Islet of Langerhans (tissue), 1 donor: ENCODE measurements at regions not wholly inside any gene's neighbourhood (a gene's known extent, or its start where the extent isn't known, plus 50 kb on each side); places are given as distances from the start of the nearest gene placed in this dataset.

Experiments
- FAIRE-seq: peaks from one replicate; lab custom pipeline; 2011; peaks lifted over from hg19 to GRCh38; lab: Jason Lieb, UNC

DNA sequence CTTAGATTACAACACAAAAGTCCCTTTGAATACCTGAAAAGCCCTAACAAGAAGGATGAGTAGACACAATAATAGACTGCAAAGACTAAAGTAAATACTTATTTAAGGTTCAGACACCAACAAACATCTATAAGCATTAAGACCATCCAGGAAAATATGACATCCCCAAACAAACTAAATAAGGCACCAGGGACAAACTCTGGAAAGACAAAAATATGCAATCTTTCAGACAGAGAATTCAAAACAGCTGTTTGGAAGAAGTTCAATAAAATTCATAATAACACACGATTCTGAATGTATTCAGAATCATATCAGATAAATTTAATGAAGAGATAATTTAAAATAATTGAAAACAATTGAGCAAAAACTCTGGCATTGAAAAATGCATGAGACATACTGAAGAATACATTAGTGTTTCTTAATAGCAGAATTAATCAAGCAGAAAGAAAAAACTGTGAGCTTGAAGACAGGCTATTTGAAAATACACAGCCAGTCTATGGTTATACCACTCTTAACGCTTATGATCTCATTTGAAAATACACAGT lies 1388.8 kb downstream of the DSC3 start:
- FAIRE-seq = no peak

DNA sequence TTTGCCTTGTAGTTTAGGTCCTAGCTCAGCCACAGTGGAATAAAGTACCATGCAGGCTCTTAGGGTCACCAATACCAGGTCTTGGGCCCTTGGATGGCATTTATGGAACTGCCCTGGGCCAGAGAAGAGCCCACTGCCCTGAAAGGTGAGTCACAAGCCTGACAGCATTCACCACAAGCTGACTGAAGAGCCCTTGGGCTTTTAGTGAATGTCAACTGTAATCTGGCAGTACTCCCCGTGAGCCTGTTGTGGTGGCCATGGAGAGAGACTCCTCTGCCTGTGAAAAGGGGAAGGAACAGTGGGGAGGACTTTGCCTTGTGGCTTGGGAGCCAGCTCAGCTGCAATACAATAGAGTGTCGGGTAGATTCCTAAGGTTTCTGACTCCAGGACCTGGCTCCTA lies 1389.7 kb downstream of the DSC3 start:
- FAIRE-seq = no peak

GRCh38 chr18:29651122-29651680 lies 1391.3 kb downstream of the DSC3 start:
- no peak for FAIRE-seq

DNA sequence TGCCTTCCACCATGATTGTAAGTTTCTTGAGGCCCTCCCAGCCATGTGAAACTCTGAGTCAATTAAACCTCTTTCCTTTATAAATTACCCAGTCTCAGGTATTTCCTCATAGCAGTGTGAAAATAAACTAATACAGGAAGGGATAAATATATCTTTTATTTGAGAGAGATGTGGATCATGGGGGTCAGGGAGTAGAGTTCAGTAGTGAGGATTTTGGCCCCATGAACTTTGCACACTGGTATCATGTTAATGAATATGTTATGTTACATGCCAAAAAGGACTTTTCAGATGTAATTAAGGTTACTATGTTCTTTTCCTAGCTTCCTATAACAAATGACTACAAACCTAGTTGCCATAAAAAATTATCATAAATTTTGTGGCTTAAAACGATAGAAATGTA lies 1393.7 kb downstream of the DSC3 start:
- no peak for FAIRE-seq

DNA sequence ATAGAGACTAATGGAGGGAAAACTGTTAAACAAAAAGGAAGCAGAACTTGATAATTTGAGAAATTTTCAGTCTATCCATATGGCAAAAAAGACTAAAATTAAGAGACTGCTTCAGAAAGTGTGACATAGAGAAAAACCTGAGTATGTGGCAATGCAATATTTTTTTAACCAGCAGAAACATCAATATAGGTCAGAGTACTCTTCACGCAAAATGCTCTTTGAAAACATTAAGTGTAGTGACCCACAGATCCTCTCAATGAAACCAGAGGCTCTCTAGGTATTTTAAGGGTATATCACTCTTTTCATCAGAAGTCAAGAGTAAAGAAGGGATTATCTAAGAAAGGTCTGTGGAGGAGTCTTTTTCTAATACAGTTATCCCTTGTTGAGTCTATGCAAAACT lies 1394.8 kb downstream of the DSC3 start:
- no peak for FAIRE-seq

DNA sequence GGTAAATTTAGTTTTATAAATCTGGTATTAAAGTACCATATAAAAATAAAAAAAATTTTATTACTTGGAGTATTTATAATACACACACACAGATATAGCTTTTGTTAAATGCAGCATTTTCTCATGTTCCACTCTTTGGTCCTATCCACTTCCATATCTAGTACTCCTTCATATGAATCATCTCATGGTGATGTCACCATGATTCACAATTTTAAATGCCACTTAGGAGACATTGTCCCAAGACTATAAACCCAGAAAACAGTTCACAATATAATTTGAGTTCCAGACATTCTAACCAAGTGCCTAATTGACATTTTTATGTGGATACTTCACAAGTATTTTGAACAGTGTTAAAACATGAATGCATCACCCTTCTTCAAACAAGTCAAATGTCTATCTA lies 1398.3 kb downstream of the DSC3 start:
- no peak for FAIRE-seq

- no peak for FAIRE-seq
These were observed 1413.0 kb downstream of the DSC3 start for GRCh38 chr18:29629493-29630036.

GRCh38 chr18:29626094-29626493 lies 1416.4 kb downstream of the DSC3 start:
- FAIRE-seq = no peak

DNA sequence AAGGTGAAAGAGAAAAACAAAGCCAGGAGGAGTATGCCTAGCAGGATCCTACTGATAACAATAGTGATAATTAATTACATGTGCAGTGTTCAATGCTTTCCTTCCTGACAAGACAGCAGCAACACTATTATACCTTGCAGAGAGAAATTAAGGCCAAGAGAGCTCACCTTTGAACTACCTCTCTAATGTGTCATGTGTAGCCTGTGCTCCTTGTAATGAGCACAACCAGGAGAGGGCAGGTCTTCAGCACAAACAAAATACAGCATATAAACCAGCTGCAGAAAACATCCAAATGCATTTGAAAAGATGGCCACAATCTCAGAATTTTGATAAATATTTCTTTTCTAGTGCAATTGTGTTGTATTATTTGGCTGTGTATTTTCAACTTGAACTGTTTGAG lies 1425.7 kb downstream of the DSC3 start:
- FAIRE-seq = no peak

GRCh38 chr18:29608982-29609381 lies 1432.1 kb upstream of the CDH2 start:
- no peak for FAIRE-seq

DNA sequence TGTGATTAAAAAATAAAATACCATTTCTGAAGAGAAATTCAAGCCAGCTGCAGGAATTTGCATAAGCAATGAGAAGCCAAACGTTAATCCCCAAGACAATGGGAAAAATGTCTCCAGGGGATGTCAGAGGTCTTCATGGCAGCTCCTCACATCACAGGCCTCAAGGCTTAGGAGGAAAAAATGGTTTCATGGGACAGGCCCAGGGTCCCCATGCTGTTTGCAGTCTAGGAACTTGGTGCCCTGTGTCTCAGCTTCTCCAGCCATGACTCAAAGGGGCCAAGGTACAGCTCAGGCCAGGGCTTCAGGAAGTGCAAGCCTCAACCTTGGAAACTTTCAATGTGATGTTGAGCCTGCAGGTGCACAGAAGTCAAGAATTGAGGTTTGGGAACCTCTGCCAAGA lies 1428.4 kb upstream of the CDH2 start:
- no peak for FAIRE-seq

GRCh38 chr18:29596959-29597358 lies 1420.0 kb upstream of the CDH2 start:
- FAIRE-seq = no peak

GRCh38 chr18:29594493-29594892 lies 1417.6 kb upstream of the CDH2 start:
- FAIRE-seq = no peak

DNA sequence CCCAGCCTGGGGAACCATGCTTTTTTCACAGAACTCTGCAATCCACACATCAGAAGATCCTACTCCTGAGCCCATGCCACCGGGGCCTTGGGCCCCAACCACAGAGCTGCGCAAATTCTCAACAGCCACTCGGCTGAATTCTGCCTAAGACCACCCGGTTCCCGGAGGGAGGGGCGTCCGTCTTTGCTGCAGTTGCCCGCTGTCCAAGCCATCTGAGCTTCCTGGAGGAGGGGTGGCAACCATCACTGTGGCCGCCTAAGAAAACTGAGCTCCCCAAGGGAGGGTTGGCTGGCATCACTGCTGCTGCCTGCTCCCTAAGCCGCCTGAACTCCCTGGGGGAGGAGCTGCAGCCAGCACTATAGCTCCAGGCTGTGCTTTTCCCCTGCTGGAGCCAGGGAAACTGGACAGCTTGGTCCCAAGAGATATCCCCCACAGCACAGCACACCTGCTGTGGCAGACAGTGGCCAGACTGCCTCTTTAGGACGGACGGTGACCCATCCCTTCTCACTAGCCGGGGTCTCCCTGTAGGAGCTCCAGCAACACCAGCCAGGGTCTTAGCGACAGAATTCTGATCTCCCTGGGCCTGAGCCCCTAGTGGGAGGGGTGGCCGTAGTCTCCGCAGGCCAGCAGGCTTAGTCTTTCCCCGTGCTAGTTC lies 1411.6 kb upstream of the CDH2 start:
- no peak for FAIRE-seq

DNA sequence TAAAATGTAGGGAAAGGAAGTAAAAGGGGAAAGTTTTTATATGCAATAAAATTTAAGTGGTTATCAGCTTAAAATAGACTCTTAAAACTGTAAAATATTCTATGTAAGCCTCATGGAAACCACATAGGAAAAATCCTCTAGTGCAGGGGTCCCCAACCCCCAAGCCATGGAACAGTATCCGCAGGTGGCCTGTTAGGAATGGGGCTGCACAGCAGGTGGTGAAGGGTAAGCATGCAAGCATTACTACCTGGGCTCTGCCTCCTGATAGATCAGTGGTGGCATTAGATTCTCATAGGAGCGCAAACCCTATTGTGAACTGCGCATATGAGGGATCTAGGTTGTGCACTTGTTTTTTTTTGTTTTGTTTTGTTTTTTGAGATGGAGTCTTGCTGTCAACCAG lies 1409.3 kb upstream of the CDH2 start:
- FAIRE-seq = no peak

GRCh38 chr18:29560270-29560669 lies 1383.3 kb upstream of the CDH2 start:
- no peak for FAIRE-seq

- no peak for FAIRE-seq
These were observed 1379.1 kb upstream of the CDH2 start for GRCh38 chr18:29556070-29556469.

GRCh38 chr18:29549759-29550158 lies 1372.8 kb upstream of the CDH2 start:
- no peak for FAIRE-seq

DNA sequence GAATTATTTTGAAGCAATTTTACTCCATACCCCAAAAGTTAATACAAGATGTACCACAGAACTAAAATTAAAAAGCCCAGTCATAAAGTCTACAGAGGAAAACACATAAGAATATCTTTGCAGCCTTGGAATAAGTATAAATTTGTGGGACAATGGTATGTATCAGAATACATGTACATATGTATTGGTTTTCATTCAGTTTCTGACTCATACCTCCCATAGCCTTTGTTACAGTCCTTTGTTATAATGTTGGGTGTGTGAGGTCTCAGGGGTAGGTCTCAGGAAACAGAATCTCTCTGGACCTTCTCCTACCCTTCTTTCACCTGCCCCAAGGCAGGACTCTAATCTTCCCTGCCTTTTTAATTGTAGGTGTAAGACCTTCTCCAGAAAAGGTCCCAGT lies 1370.7 kb upstream of the CDH2 start:
- no peak for FAIRE-seq

DNA sequence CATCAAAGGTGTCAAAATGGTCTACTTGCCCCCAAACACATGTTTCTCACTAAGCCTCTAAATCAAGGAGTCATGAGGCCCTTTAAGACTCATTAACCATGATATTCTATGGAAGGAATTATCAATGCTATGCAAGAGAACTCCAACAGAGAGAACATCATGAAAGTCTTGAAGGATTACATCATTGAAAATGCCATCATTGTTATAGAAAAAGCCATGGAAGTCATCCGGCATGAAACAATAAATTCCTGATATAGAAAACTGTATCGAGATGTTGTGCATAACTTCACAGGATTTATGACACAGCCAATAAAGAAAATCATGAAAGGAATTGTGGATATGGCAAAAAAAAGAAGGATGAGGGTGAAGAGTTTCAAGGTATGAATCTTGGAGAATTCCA lies 1363.6 kb upstream of the CDH2 start:
- no peak for FAIRE-seq

DNA sequence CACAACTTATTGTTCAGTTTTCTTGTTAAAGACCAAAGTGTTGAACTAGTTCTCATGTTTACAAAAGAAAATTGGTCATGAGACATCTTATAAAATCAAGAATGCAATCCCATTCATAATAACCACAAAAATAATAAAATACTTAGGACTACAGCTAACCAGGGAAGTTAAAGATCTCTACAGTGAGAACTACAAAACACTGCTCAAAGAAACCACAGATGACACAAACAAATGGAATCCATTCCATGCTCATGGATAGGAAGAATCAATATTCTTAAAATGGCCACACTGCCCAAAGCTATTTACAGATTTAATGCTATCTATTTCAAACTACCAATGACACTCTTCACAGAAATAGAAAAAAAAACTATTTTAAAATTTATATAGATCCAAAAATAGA lies 1354.8 kb upstream of the CDH2 start:
- no peak for FAIRE-seq

DNA sequence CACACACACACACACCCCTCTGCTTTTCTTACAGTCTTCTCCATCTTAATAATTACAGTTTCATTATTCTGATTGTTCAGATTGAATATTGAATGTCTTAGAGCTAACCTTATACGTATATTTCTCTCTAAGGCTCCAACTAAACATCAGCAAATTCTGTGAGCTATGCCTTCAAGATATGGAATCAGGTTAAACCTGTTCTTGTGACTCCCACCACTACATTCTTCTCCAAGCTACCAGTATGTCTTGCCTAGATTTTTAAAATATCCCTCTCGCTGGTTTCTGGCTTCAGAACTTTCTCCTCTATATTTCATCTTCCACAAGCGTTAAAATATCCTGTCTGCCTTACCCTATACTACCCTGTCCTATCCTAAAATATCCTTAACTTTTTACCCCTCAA lies 1346.4 kb upstream of the CDH2 start:
- FAIRE-seq = no peak

- FAIRE-seq = no peak
These were observed 1335.8 kb upstream of the CDH2 start for GRCh38 chr18:29512761-29513160.

DNA sequence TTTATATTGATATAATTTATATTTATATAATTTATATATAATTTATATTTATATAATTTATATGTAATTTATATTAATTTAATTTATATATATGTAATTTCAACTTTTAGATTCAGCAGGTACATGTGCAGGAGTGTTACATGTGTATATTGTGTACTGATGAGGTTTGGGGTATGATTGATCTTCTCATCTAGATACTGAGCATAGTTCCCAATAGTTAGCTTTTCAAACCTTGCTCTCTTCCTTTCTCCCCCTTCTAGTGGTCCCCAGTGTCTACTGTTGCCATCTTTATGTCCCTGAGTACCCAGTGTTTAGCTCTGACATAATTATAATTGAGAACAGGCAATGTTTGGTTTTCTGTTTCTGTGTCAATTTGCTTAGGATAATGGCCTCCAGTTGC lies 1335.3 kb upstream of the CDH2 start:
- FAIRE-seq = no peak
